CD4-positive, alpha-beta memory T cell (primary cell): ENCODE measurements at regions not wholly inside any gene's neighbourhood (a gene's known extent, or its start where the extent isn't known, plus 50 kb on each side); places are given as distances from the start of the nearest gene placed in this dataset.

Experiments used
- CTCF ChIA-PET: fragments of 350-600 bp; sonication (Branson Sonifier 250); formaldehyde crosslinking; loops from one replicate; lab custom pipeline; 2021; ENCODE audit warnings: inconsistent platforms; ENCODE audit not compliant: partially characterized antibody; lab: Charles Lee
- POLR2A ChIA-PET: fragments of 350-600 bp; sonication (Branson Sonifier 250); formaldehyde crosslinking; loops from one replicate; lab custom pipeline; 2021; ENCODE audit not compliant: partially characterized antibody; lab: Charles Lee
- DNase-seq, 5 donors: peaks; one replicate each; pipeline versions ENCODE4 v3.0.0 to v3.0.0-alpha.2; 2020 to 2022; ENCODE audit warnings: mixed read lengths in 1 of 5
- H3K27ac ChIP-seq: one replicate; pipeline ENCODE4 v1.7.0; 2013; ENCODE audit warnings: low read depth, low read length
- H3K27me3 ChIP-seq: 2 replicates; pipeline ENCODE4 v1.7.0; 2013; ENCODE audit warnings: mild to moderate bottlenecking, low read length, moderate library complexity; ENCODE audit not compliant: insufficient read depth
- H3K36me3 ChIP-seq: 2 replicates; pipeline ENCODE4 v1.7.0; 2013; ENCODE audit warnings: mild to moderate bottlenecking, low read length, moderate library complexity; ENCODE audit not compliant: insufficient read depth
- H3K4me1 ChIP-seq: 2 replicates; pipeline ENCODE4 v1.7.0; 2013; ENCODE audit warnings: mild to moderate bottlenecking, low read length, moderate library complexity; ENCODE audit not compliant: insufficient read depth
- H3K4me3 ChIP-seq, 2 donors: one replicate each; pipeline ENCODE4 v1.7.0; 2013; ENCODE audit warnings: low read length in 2 of 2, mild to moderate bottlenecking in 1 of 2
- H3K9me3 ChIP-seq, 2 donors: one replicate each; pipeline ENCODE4 v1.7.0; 2013; ENCODE audit warnings: low read length in 2 of 2, control low read depth in 1 of 2; ENCODE audit not compliant: control insufficient read depth in 1 of 2
- H3K27ac Mint-ChIP-seq, 7 donors: one replicate each; pipeline ENCODE4 v1.8.0; 2020 to 2021; ENCODE audit warnings: mixed read lengths in 7 of 7, mild to moderate bottlenecking in 6 of 7, inconsistent platforms in 3 of 7, moderate library complexity in 3 of 7
- H3K27me3 Mint-ChIP-seq, 2 donors: one replicate each; pipeline ENCODE4 v1.8.0; 2020 to 2021; ENCODE audit warnings: mixed read lengths in 2 of 2
- H3K36me3 Mint-ChIP-seq, 2 donors: one replicate each; pipeline ENCODE4 v1.8.0; 2020 to 2021; ENCODE audit warnings: mixed read lengths in 2 of 2, inconsistent platforms in 1 of 2, mild to moderate bottlenecking in 1 of 2
- H3K4me1 Mint-ChIP-seq, 4 donors: one replicate each; pipeline ENCODE4 v1.8.0; 2020 to 2021; ENCODE audit warnings: mixed read lengths in 4 of 4, mild to moderate bottlenecking in 1 of 4
- H3K4me3 Mint-ChIP-seq, 8 donors: one replicate each; pipeline ENCODE4 v1.8.0; 2020 to 2021; ENCODE audit warnings: mixed read lengths in 8 of 8, mild to moderate bottlenecking in 7 of 8, moderate library complexity in 6 of 8, inconsistent platforms in 3 of 8
- H3K9me3 Mint-ChIP-seq, 8 donors: one replicate each; pipeline ENCODE4 v1.8.0; 2020 to 2021; ENCODE audit warnings: mixed read lengths in 8 of 8, mild to moderate bottlenecking in 5 of 8, inconsistent platforms in 3 of 8, moderate library complexity in 1 of 8
- intact Hi-C: fragments of 100-400 bp; cut with micrococcal nuclease; formaldehyde crosslinking; loops from one replicate; pipeline ENCODE4 v1.15.1; 2023

- Histone ChIP-seq H3K36me3 (no peaks in the 10 kb centered on the region), H3K27me3 (no peaks in the 10 kb centered on the region), H3K4me3 (no peak overlapping the region), H3K9me3 (no peaks in the 10 kb centered on the region), H3K4me1 (no peaks in the 10 kb centered on the region), H3K27ac (no peak overlapping the region)
- DNase-seq, result no peak
- ChIA-PET CTCF (no interaction called here), POLR2A (no interaction called here)
- Mint-ChIP-seq H3K27ac (no peak overlapping the region), H3K9me3 (peaks cover 0 to 13% (median 6%) of the 10 kb centered on the region in 8 donors), H3K36me3 (no peaks in the 10 kb centered on the region), H3K4me1 (no peaks in the 10 kb centered on the region), H3K4me3 (no peak overlapping the region), H3K27me3 (no peaks in the 10 kb centered on the region)
- intact Hi-C loops, result no loop called here
Observed at GRCh38 chr11:96794152-96794551, 404.3 kb downstream of the JRKL start.

DNA sequence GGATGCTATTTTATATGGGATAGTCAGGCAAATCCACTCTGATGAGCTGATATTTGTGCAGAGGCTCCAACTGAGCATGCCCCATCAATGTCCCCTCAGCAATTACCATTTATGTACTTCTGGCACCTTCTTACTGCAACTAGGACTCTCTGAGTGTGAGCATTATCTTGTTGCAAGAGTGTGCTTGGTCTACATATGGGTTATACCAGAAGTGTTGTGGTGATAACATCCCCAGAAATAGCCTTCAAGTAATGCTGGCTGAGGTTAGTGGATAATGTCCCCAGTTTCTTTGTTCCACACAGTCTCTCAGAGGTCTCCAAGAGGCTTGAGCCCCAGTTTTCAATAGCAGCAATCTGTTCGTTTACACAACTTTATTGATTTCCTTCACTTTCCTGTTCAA, 408.6 kb downstream of the JRKL start:
- H3K27ac Mint-ChIP-seq, result no peak overlapping the region
- Histone ChIP-seq H3K27me3 (no peaks in the 10 kb centered on the region), H3K4me3 (no peak overlapping the region), H3K36me3 (no peaks in the 10 kb centered on the region), H3K27ac (no peak overlapping the region), H3K4me1 (no peaks in the 10 kb centered on the region), H3K9me3 (no peaks in the 10 kb centered on the region)
- peaks cover 0 to 3% (median 0%) of the 10 kb centered on the region in 8 donors for H3K9me3 Mint-ChIP-seq
- ChIA-PET POLR2A (no interaction called here), CTCF (no interaction called here)
- intact Hi-C loops, result no loop called here
- H3K4me1 Mint-ChIP-seq, result no peaks in the 10 kb centered on the region
- H3K27me3 Mint-ChIP-seq, result no peaks in the 10 kb centered on the region
- no peak for DNase-seq
- no peak overlapping the region for H3K4me3 Mint-ChIP-seq
- H3K36me3 Mint-ChIP-seq, result no peaks in the 10 kb centered on the region

DNA sequence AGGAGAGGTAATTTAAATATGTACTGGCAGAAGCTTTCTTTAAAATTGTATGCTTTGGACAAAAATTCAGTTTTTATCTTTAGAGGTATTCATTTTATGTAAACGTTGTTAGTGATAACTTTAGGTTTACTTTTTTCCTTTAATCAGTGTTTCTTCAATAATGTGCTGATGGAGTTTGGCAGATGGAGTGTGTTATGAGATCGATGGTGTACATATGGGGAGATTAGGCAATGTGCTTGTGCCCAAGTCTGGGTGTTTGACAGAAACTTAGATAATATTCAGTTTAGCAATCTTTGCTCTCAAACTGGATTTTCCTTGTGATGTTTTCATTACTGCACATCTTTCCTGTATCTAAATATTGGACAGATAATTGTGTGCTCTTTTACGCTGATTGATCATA, 425.4 kb downstream of the JRKL start:
- Mint-ChIP-seq H3K27ac (no peak overlapping the region), H3K9me3 (peaks cover 0 to 11% (median 7%) of the 10 kb centered on the region in 8 donors), H3K27me3 (no peaks in the 10 kb centered on the region), H3K4me1 (no peaks in the 10 kb centered on the region), H3K36me3 (no peaks in the 10 kb centered on the region), H3K4me3 (no peak overlapping the region)
- Histone ChIP-seq H3K27ac (no peak overlapping the region), H3K36me3 (no peaks in the 10 kb centered on the region), H3K27me3 (no peaks in the 10 kb centered on the region), H3K4me3 (no peak overlapping the region), H3K4me1 (no peaks in the 10 kb centered on the region), H3K9me3 (no peaks in the 10 kb centered on the region)
- intact Hi-C loops, result no loop called here
- no peak for DNase-seq
- POLR2A ChIA-PET, result no interaction called here
- CTCF ChIA-PET, result no interaction called here

DNA sequence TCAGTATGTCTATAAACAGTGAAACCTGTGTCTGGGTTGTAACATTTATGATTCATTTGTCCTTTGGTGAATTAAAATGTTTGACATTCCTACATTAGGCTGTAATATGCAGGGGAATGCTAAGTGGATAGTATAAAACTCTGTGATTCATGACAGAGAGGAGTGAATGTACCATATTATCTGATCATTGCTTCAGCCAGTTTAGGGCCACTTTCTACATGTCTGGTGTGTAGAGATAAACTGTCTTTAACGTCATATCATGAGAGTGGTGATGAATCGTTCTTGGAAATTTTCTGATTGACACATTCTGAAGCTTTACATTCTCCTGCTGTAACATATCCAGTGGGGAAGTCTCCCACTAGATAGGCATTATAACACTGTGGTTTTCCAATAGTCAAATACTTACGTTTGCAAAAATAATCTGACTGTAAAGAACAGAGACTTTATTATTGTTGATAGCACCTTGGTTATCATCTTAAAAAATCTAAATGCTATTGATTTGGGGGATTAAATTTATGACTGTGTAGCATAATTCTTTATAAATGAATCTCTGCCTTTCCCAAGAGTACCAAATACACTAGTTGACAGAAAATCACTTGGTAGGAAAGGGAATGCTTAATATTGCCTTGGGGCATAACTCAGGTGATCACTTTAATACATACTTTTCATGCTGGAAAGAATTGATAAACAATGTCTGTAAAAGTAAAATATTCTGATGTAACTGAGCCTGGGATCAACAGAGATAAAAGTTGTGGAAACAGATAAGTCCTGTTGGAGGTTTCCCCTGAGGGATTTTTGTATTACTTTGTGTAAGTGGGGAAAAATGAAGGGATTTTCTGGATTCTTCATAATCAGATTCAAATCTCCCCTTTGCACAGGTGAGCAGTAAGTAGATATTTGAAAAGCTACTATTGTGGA, 427.9 kb downstream of the JRKL start:
- Mint-ChIP-seq H3K36me3 (no peaks in the 10 kb centered on the region), H3K4me3 (no peak overlapping the region), H3K27me3 (no peaks in the 10 kb centered on the region), H3K4me1 (no peaks in the 10 kb centered on the region), H3K27ac (no peak overlapping the region), H3K9me3 (peaks cover 0 to 8% (median 3%) of the 10 kb centered on the region in 8 donors)
- no peak for DNase-seq
- ChIA-PET POLR2A (no interaction called here), CTCF (no interaction called here)
- Histone ChIP-seq H3K36me3 (no peaks in the 10 kb centered on the region), H3K27me3 (no peaks in the 10 kb centered on the region), H3K9me3 (no peaks in the 10 kb centered on the region), H3K27ac (no peak overlapping the region), H3K4me1 (no peaks in the 10 kb centered on the region), H3K4me3 (no peak overlapping the region)
- intact Hi-C loops, result no loop called here

GRCh38 chr11:96827164-96827563, 437.4 kb downstream of the JRKL start:
- Histone ChIP-seq H3K27ac (no peak overlapping the region), H3K36me3 (no peaks in the 10 kb centered on the region), H3K4me3 (no peak overlapping the region), H3K4me1 (no peaks in the 10 kb centered on the region), H3K27me3 (no peaks in the 10 kb centered on the region), H3K9me3 (no peaks in the 10 kb centered on the region)
- no peak for DNase-seq
- no peaks in the 10 kb centered on the region for H3K36me3 Mint-ChIP-seq
- intact Hi-C loops, result no loop called here
- no peak overlapping the region for H3K27ac Mint-ChIP-seq
- ChIA-PET CTCF (no interaction called here), POLR2A (no interaction called here)
- no peaks in the 10 kb centered on the region for H3K4me1 Mint-ChIP-seq
- no peaks in the 10 kb centered on the region for H3K27me3 Mint-ChIP-seq
- peaks cover 0 to 8% (median 2%) of the 10 kb centered on the region in 8 donors for H3K9me3 Mint-ChIP-seq
- H3K4me3 Mint-ChIP-seq, result no peak overlapping the region

- Mint-ChIP-seq H3K27ac (no peak overlapping the region), H3K36me3 (no peaks in the 10 kb centered on the region), H3K9me3 (peaks cover 0 to 5% (median 0%) of the 10 kb centered on the region in 8 donors), H3K4me1 (no peaks in the 10 kb centered on the region), H3K27me3 (no peaks in the 10 kb centered on the region), H3K4me3 (no peak overlapping the region)
- Histone ChIP-seq H3K36me3 (no peaks in the 10 kb centered on the region), H3K4me3 (no peak overlapping the region), H3K9me3 (no peaks in the 10 kb centered on the region), H3K4me1 (no peaks in the 10 kb centered on the region), H3K27ac (no peak overlapping the region), H3K27me3 (no peaks in the 10 kb centered on the region)
- intact Hi-C loops, result no loop called here
- CTCF ChIA-PET, result no interaction called here
- POLR2A ChIA-PET, result no interaction called here
- no peak for DNase-seq
Observed at GRCh38 chr11:96841792-96842191, 452.0 kb downstream of the JRKL start.

- Histone ChIP-seq H3K36me3 (no peaks in the 10 kb centered on the region), H3K27ac (no peak overlapping the region), H3K9me3 (no peaks in the 10 kb centered on the region), H3K4me1 (no peaks in the 10 kb centered on the region), H3K27me3 (no peaks in the 10 kb centered on the region), H3K4me3 (no peak overlapping the region)
- ChIA-PET CTCF (no interaction called here), POLR2A (no interaction called here)
- Mint-ChIP-seq H3K9me3 (peaks cover 0 to 5% (median 1%) of the 10 kb centered on the region in 8 donors), H3K4me3 (no peak overlapping the region), H3K36me3 (no peaks in the 10 kb centered on the region), H3K27ac (no peak overlapping the region), H3K4me1 (no peaks in the 10 kb centered on the region), H3K27me3 (no peaks in the 10 kb centered on the region)
- intact Hi-C loops, result no loop called here
- DNase-seq, result no peak
Observed at GRCh38 chr11:96842731-96843130, 452.9 kb downstream of the JRKL start.
